ENCODE measurements at regions not wholly inside any gene's neighbourhood (a gene's known extent, or its start where the extent isn't known, plus 50 kb on each side); places are given as distances from the start of the nearest gene placed in this dataset.

- TF ChIP-seq EZH2 (IDR thresholded peaks at IDR 0.05; ENCODE audit: insufficient read depth, poor library complexity, severe bottlenecking) (no peak), EZH2phosphoT487 (IDR thresholded peaks at IDR 0.05; ENCODE audit: insufficient read depth, low read depth) (no peak)
These were observed 50.9 kb upstream of the C4orf54 start for GRCh38 chr4:99708551-99708950.
